IPS DF 6.9 (cell line): ENCODE measurements at regions not wholly inside any gene's neighbourhood (a gene's known extent, or its start where the extent isn't known, plus 50 kb on each side); places are given as distances from the start of the nearest gene placed in this dataset.

Experiments
- DNase-seq: peaks from one replicate; pipeline ENCODE4 v3.0.0-alpha.2; 2013; ENCODE audit warnings: low read depth, low spot score
- H3K27ac ChIP-seq: one replicate; pipeline ENCODE4 v1.5.1; 2013; ENCODE audit warnings: low read length, control low read depth
- H3K27me3 ChIP-seq: 2 replicates; pipeline ENCODE4 v1.6.1; 2013; ENCODE audit warnings: mild to moderate bottlenecking, low read length; ENCODE audit not compliant: control insufficient read depth, insufficient read depth
- H3K36me3 ChIP-seq: 2 replicates; pipeline ENCODE4 v1.6.1; 2013; ENCODE audit warnings: low read length; ENCODE audit not compliant: control insufficient read depth, insufficient read depth
- H3K4me1 ChIP-seq: 2 replicates; pipeline ENCODE4 v1.6.1; 2013; ENCODE audit warnings: low read length; ENCODE audit not compliant: control insufficient read depth, insufficient read depth
- H3K4me3 ChIP-seq: 2 replicates; pipeline ENCODE4 v1.5.1; 2013; ENCODE audit warnings: mild to moderate bottlenecking, low read length
- H3K9me3 ChIP-seq: 2 replicates; pipeline ENCODE4 v1.6.1; 2013; ENCODE audit warnings: low read length, inconsistent platforms; ENCODE audit not compliant: control insufficient read depth, insufficient read depth
- WGBS: extraction: QIAGEN DNeasy Blood & Tissue Kit; methylation state at CpG from one replicate; pipeline ENCODE4 v1.1.7; 2013; ENCODE audit warnings: mixed read lengths, missing lambda C conversion rate; ENCODE audit not compliant: insufficient read length, insufficient coverage; 5-methylcytosine and 5-hydroxymethylcytosine counted together

DNA sequence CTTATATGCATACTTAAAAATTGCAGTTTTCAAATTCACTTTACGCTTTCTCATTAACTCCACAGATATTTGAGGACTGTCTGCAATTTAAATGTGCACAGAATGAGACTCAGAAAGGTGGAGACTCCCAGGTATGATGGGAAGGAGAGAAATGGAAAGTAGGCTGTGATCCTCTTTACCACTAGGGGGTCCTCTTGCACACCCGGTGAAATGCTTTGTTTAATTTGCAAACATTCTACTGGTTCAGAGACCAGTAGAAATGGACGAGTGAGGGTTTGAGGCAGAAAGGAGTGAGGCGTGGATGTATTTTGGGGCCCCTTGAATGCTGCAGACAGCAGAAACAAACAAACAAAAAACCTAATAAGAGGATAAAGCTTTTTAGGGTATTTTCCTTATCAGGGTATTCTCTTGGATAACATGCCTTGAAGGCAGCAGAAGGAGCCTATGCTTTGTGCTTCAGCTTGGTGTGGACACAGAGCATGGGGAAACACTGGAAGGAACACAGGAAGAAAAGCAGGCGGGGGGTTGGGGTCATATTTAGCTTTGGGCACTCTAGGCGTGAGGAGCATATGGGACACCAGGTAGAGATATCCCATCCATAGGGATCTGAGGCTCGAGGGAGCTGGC lies 410.1 kb downstream of the DMRT2 start:
- Histone ChIP-seq H3K4me1 (no peaks in the 10 kb centered on the region), H3K27me3 (no peaks in the 10 kb centered on the region), H3K36me3 (no peaks in the 10 kb centered on the region), H3K4me3 (no peak overlapping the region), H3K27ac (no peak overlapping the region), H3K9me3 (no peaks in the 10 kb centered on the region)
- WGBS = no CpG with 5 or more reads among the region's 7 CpGs
- peak; percentile 33 for DNase-seq

DNA sequence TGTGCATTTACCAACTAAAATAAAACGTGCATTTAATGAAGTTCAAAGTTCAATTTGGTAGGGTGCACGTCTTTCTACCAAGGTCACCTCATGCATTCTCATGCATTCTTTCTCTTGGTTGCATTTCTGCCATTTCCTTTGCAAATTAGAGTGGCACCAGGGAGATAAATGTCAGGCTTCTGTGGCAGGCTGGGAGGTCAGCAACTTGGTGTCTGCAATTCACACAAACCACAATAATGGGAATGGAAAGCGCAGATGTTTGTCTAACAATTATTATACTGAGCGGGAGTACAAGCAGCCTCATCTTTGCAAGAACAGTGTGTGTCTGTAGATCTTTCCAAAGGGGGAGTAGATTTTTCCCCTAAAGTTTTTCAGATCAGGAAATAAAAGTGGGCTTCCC lies 411.7 kb downstream of the DMRT2 start:
- H3K4me3 ChIP-seq = no peak overlapping the region
- DNase-seq = no peak
- no CpG with 5 or more reads among the region's 4 CpGs for WGBS
- H3K27ac ChIP-seq = no peak overlapping the region
- no peaks in the 10 kb centered on the region for H3K4me1 ChIP-seq
- H3K36me3 ChIP-seq = no peaks in the 10 kb centered on the region
- no peaks in the 10 kb centered on the region for H3K9me3 ChIP-seq
- H3K27me3 ChIP-seq = no peaks in the 10 kb centered on the region

DNA sequence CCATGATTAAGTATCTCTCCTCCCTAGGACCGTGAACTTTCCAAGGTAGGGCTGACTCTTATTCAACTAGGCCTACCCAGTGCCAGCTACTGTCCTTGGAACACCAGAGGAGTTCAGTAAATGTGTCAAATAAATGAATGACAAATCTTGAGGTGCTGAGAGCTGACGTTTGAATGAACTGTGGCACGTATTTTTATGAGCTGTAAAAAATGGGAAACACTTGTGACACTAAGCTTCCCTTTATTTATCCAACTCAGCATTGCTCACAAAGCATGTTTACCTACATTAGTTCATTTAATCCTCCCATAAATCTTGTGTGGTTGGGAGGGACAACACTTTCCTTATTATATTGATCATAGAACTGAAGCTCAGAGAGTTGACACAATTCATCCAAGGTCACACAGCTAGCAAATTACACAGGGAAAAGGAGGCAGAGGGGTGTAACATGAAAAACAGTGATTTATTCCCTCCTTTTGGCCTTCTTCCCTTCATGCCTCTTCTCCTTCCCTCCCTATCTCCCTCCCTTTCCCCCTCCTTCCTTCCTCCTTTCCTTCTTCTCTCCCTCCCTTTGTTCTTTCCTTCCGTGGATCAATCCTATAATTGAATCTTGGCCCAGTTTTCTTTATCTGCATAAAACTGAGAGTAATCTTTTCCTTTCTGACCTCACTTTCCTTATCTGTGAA lies 412.6 kb downstream of the DMRT2 start:
- Histone ChIP-seq H3K27me3 (no peaks in the 10 kb centered on the region), H3K4me1 (no peaks in the 10 kb centered on the region), H3K27ac (no peak overlapping the region), H3K36me3 (no peaks in the 10 kb centered on the region), H3K4me3 (no peak overlapping the region), H3K9me3 (no peaks in the 10 kb centered on the region)
- DNase-seq = no peak
- no CpG with 5 or more reads among the region's 4 CpGs for WGBS

DNA sequence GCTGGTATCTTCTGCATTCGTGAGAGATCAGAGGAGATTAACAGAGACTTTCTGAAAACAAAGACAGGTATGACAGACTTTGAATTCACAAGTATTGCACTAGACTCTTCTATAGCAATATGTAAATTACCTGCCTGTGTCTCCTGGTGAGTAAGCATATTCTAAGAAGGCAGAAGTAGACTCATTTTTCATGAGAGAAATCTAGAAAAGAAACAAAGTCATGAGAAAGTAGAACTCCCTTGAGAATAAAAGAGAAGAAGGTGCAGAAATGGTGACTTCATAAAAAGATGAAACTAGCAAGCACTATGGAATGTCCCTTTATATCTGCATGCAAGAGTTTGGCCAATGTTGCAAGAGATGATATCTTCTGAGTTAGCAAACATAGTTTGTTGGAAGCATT lies 419.8 kb downstream of the DMRT2 start:
- no peak for DNase-seq
- no CpG with 5 or more reads among the region's 1 CpG for WGBS
- Histone ChIP-seq H3K4me3 (no peak overlapping the region), H3K9me3 (no peaks in the 10 kb centered on the region), H3K27ac (no peak overlapping the region), H3K4me1 (no peaks in the 10 kb centered on the region), H3K27me3 (no peaks in the 10 kb centered on the region), H3K36me3 (no peaks in the 10 kb centered on the region)

DNA sequence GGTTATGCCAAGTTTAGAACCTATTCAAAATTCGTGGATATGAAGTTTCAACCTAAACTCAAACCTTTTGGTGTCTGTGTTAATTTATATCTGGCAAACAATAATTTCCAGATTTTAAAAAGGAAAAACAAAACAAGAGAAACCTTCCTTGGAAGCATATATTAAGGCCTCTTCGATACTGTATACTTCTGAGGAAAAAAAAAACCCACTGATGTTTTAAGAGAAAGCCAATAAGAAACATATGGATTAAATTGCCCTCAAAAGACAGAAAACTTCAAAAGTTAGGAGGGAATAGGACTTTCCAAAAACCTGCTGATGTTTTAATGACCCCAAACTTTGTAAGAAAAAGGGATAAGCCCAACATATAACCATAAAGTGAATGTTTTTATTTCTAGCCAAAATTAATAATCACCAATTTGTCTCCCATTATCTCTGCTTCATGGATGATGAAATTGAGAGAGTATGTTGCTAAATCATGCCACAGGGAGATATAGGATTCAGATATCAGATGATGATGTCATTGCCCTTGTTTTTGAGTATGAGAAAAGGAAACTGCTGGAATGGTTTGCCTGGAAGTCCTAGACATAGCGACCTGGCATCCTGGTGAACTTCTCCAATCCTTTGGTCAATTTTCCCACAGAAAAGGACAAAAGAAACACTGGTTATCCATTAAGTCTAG lies 423.9 kb downstream of the DMRT2 start:
- Histone ChIP-seq H3K9me3 (no peaks in the 10 kb centered on the region), H3K27me3 (no peaks in the 10 kb centered on the region)

DNA sequence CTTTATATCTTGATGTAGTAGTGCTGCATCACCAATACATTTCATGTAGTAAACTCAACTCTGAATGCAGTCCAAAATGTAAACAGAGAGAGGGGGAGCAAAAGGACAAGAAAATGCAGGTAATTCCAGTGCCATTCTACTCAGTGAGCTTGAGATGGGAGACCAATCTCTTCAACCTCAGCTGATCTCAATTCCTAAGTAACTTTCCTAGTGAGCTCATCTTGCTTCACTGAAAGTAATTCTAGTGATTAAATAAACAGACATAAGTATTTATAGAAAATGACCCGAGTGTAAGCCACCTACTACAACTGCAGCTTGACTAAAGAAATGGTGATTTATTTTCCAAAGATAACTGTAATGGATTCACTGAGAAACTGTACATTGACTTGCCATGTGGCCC lies 424.5 kb downstream of the DMRT2 start:
- Histone ChIP-seq H3K9me3 (no peaks in the 10 kb centered on the region), H3K27ac (no peak overlapping the region), H3K27me3 (no peaks in the 10 kb centered on the region), H3K4me3 (no peak overlapping the region), H3K36me3 (no peaks in the 10 kb centered on the region), H3K4me1 (no peaks in the 10 kb centered on the region)
- no peak for DNase-seq
- WGBS = no CpG with 5 or more reads among the region's 1 CpG

More for the DNA sequence above, 423.9 kb downstream of the DMRT2 start:
- Histone ChIP-seq H3K4me3 (no peak overlapping the region), H3K4me1 (no peaks in the 10 kb centered on the region), H3K27ac (no peak overlapping the region), H3K36me3 (no peaks in the 10 kb centered on the region)
- DNase-seq = no peak
- WGBS = no CpG with 5 or more reads among the region's 3 CpGs

DNA sequence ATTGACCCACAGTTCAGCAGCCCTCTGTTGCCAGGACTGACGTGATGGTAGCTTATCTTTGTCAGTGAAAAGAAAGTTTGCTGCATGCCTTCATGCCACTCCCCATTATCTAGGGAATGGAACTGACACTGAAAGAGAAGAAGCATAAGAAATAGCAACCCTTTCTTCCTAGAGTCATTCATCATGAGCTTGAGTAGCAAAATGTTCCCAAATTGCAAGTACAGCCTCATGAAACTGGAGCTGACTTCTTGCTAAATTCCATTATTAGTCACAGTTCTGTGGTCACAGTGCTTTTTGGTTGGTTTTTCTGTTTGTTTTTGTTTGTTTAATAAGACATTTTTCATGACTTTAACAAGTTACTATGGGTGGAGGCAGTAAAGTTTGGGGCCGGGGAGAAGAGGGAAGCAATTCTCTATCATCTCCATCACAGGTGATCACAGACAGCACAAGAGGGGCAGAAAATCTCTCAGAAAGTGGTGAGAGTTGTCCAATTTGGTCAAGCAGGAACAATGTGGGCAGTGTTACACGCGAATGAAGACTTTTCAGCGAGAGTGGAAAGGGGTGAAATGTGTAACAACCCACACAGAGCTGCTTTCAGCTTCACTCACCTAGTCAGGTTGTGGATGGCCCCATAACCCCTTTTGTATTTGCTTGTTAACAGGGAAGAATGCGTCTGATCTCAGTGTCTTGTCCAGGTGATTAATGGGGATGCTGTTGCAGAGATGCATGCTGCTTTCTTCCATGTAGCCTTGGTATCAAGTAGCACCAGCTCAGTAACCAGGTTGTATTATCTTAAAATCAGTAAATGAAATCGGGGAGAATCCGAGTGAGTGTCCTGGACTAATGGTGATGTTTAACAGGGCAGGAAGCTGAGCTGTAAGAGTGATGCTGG lies 440.4 kb downstream of the DMRT2 start:
- Histone ChIP-seq H3K4me3 (no peak overlapping the region), H3K9me3 (no peaks in the 10 kb centered on the region), H3K27ac (no peak overlapping the region), H3K27me3 (no peaks in the 10 kb centered on the region), H3K4me1 (no peaks in the 10 kb centered on the region), H3K36me3 (no peaks in the 10 kb centered on the region)
- no CpG with 5 or more reads among the region's 8 CpGs for WGBS
- DNase-seq = no peak

DNA sequence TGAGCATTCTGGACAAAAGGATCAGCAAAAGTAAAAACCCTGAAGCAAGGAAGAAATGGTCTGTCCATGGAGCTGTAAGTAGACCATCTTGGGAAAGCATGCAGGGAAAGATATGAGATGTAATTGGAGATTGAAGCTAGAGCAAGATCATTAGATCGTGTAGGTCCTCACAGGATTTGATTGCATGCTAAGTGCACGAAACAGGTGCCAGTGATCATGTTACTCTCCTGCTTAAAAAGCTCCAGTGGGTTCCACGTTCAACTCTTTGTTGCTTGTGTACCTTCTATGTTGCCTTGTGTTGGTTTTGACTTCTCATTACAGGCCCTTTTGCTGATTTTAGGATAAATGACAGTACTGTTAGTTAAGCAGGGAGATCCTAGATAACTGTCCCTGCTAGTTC lies 442.0 kb downstream of the DMRT2 start:
- WGBS = no CpG with 5 or more reads among the region's 3 CpGs
- Histone ChIP-seq H3K4me3 (no peak overlapping the region), H3K36me3 (no peaks in the 10 kb centered on the region), H3K27ac (no peak overlapping the region), H3K9me3 (no peaks in the 10 kb centered on the region), H3K27me3 (no peaks in the 10 kb centered on the region), H3K4me1 (0 out of 2 replicates have a peak, but pooled peaks cover 1% of the 10 kb centered on the region)
- DNase-seq = no peak

DNA sequence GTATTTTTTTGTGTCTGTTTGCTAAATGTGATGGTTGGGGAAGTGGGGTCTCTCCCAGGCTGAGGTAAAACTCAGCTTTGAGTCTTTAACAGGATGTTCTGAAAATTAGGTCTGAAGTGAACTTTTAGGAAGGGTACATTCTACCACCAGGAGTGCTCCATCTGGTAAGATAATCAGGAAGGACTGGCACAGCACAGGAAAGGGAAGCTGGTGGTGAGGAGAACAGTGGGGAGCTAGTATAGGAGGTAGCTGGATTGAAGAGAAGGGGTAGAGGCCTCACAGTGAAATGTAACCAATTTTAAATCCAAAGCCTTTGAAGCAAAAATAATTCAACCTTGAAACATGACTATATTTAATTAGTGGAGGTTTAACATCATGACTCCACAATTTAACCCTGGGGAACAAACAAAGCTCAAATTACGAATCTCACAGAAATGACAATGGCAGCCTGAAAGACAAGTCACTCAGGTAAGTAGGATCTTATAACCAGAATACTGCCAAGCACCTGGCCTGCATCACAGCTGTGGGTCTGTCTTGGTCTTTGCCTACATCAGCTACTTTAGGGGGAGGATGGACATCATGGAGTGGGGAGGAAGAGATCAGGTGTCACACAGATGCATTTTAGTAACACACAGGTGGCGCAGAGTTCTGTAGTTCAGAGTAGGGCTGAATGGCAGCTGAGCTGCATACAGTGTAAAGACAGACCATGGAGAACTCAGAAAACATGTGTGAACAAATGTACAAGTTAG lies 445.3 kb downstream of the DMRT2 start:
- H3K4me1 ChIP-seq = 0 out of 2 replicates have a peak, but pooled peaks cover 1% of the 10 kb centered on the region
- no peak overlapping the region for H3K27ac ChIP-seq
- no peak for DNase-seq
- no peaks in the 10 kb centered on the region for H3K27me3 ChIP-seq
- H3K4me3 ChIP-seq = no peak overlapping the region
- WGBS = no CpG with 5 or more reads among the region's 2 CpGs
- H3K36me3 ChIP-seq = no peaks in the 10 kb centered on the region
- no peaks in the 10 kb centered on the region for H3K9me3 ChIP-seq
